ENCODE measurements at regions not wholly inside any gene's neighbourhood (a gene's known extent, or its start where the extent isn't known, plus 50 kb on each side); places are given as distances from the start of the nearest gene placed in this dataset.

- no peaks in the 10 kb centered on the region for H3K27me3 Mint-ChIP-seq
- no peak overlapping the region for H3K27ac Mint-ChIP-seq
- DNase-seq, result no peak
- no peak overlapping the region for H3K4me3 Mint-ChIP-seq
- ChIA-PET CTCF (no interaction called here), POLR2A (no interaction called here)
- H3K4me1 Mint-ChIP-seq (ENCODE audit: low read depth), result no peaks in the 10 kb centered on the region
- no peaks in the 10 kb centered on the region for H3K36me3 Mint-ChIP-seq
- no peaks in the 10 kb centered on the region for H3K9me3 Mint-ChIP-seq
- intact Hi-C loops (cut with micrococcal nuclease), result no loop called here
These were observed 696.5 kb downstream of the EFNA5 start for GRCh38 chr5:106974272-106974671.

GRCh38 chr5:106966686-106967315 lies 703.9 kb downstream of the EFNA5 start:
- POLR2A ChIA-PET, result no interaction called here
- no peaks in the 10 kb centered on the region for H3K27me3 Mint-ChIP-seq
- H3K4me1 Mint-ChIP-seq (ENCODE audit: low read depth), result no peaks in the 10 kb centered on the region
- no peak overlapping the region for H3K4me3 Mint-ChIP-seq
- no peak overlapping the region for H3K27ac Mint-ChIP-seq
- intact Hi-C loops (cut with micrococcal nuclease), result no loop called here
- no peak for DNase-seq
- H3K9me3 Mint-ChIP-seq, result peaks cover 4% of the 10 kb centered on the region
- no peaks in the 10 kb centered on the region for H3K36me3 Mint-ChIP-seq
- CTCF ChIA-PET, result no interaction called here

GRCh38 chr5:106964132-106964531 lies 706.6 kb downstream of the EFNA5 start:
- Mint-ChIP-seq H3K27ac (no peak overlapping the region), H3K4me1 (ENCODE audit: low read depth) (no peaks in the 10 kb centered on the region), H3K4me3 (no peak overlapping the region), H3K27me3 (no peaks in the 10 kb centered on the region), H3K9me3 (peaks cover 4% of the 10 kb centered on the region), H3K36me3 (no peaks in the 10 kb centered on the region)
- DNase-seq, result no peak
- intact Hi-C loops (cut with micrococcal nuclease), result no loop called here
- CTCF ChIA-PET, result interaction anchor here (0.6 kb wide), 1 partner anchor 606 kb away, joined by 7 read pairs; no protein-coding TSS in a partner anchor
- POLR2A ChIA-PET, result no interaction called here

DNA sequence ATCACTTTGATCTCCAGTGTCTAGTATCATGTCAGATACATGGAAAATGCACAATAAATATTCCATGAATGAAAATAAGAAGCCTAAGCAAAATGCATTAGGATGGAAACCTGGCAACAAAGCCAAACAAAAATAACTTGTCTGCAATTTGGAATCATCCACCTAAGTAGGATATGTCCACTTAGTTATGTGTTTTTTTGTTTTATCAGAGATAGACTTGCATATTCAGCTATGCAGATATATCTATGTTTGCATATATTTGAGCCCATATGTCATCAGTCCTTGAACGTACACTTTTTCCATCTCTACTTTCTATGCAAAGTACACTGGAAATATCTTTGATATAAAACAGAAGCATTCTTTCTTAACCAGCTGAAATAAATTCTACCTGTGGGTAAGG lies 707.1 kb downstream of the EFNA5 start:
- no peak overlapping the region for H3K4me3 Mint-ChIP-seq
- no peaks in the 10 kb centered on the region for H3K36me3 Mint-ChIP-seq
- ChIA-PET POLR2A (no interaction called here), CTCF (no interaction called here)
- no peaks in the 10 kb centered on the region for H3K4me1 Mint-ChIP-seq (ENCODE audit: low read depth)
- DNase-seq, result no peak
- no peak overlapping the region for H3K27ac Mint-ChIP-seq
- H3K9me3 Mint-ChIP-seq, result peaks cover 4% of the 10 kb centered on the region
- intact Hi-C loops (cut with micrococcal nuclease), result no loop called here
- no peaks in the 10 kb centered on the region for H3K27me3 Mint-ChIP-seq

DNA sequence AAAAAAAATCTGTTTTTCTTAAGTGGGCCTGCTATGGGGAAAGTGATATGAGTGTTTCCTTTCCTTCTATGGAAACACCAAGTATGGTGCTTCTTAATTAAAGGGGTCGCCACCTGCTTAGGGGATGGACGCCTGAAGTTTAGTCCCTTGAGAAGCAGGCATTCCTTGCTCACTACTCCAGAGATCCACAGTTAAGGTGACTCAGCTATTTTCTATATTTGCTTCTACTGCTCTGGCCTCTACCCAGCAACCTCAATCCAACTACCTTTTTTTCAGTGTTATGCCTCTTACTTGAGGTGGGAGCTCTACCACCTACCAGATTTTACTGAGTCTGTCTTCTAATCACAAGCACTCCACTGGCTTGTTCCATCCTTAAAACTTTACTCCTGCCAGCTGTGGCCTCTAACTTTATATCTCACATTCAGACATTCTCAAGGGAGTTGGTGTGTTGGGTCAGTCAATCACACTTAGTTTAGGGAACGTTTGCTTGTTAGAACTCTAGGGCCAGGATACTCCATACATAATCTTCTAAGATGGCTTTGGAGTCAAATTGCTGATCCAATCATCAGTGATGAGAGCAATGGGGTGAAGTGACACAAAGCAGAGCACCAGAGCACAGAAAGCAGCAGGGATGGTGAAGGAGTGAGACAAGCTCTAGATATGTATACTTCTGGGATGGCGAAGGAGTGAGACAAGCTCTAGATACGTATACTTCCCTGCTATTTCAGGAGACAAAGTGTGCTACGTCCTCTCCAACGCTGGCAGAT lies 708.1 kb downstream of the EFNA5 start:
- Mint-ChIP-seq H3K4me3 (no peak overlapping the region), H3K9me3 (peaks cover 4% of the 10 kb centered on the region), H3K4me1 (ENCODE audit: low read depth) (no peaks in the 10 kb centered on the region), H3K36me3 (no peaks in the 10 kb centered on the region), H3K27ac (no peak overlapping the region), H3K27me3 (no peaks in the 10 kb centered on the region)
- DNase-seq, result no peak
- intact Hi-C loops (cut with micrococcal nuclease), result no loop called here
- ChIA-PET POLR2A (no interaction called here), CTCF (no interaction called here)

DNA sequence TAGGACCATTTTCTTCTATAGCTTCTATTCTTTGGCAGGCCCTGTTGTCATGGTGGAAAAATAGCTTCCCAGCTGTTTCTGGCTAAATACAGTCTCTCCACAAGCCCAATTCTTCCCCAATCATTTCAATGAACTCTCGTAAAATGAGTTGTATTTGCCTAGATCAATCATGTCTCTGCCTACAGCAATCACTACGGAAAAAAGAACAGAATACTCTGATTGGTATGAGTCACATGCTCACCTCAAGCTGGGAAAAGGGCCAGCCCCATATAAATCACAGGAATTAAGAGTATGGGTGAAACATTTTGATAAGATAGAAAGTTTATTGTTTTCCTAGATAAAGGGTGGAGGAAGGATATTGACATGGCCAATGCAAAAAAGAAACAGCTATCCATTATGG lies 711.4 kb downstream of the EFNA5 start:
- no peak for DNase-seq
- Mint-ChIP-seq H3K27me3 (no peaks in the 10 kb centered on the region), H3K4me1 (ENCODE audit: low read depth) (no peaks in the 10 kb centered on the region), H3K4me3 (no peak overlapping the region), H3K9me3 (peaks cover 2% of the 10 kb centered on the region), H3K27ac (no peak overlapping the region), H3K36me3 (no peaks in the 10 kb centered on the region)
- ChIA-PET POLR2A (no interaction called here), CTCF (no interaction called here)
- intact Hi-C loops (cut with micrococcal nuclease), result no loop called here

DNA sequence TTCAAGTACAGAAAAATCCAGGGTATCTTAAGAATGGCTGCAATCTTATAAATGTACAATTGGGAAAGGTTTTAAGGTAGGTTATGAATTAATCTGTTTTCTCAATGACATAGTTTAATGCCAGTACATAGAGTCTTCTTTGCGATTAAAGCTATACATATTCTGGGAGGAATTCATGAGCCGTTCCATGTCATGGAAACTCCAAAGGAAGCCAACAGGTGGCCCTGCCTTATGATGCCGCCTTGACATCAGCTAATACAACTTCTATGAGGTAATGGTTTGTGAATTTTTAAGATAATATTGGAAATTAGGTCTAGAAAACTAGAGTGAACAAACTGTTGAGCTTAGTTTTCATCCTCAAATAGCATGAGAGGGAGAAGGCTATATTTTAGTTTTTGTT lies 713.4 kb downstream of the EFNA5 start:
- no peak for DNase-seq
- intact Hi-C loops (cut with micrococcal nuclease), result no loop called here
- H3K4me1 Mint-ChIP-seq (ENCODE audit: low read depth), result no peaks in the 10 kb centered on the region
- H3K9me3 Mint-ChIP-seq, result peaks cover 2% of the 10 kb centered on the region
- CTCF ChIA-PET, result no interaction called here
- H3K27me3 Mint-ChIP-seq, result no peaks in the 10 kb centered on the region
- no peaks in the 10 kb centered on the region for H3K36me3 Mint-ChIP-seq
- H3K27ac Mint-ChIP-seq, result no peak overlapping the region
- POLR2A ChIA-PET, result no interaction called here
- H3K4me3 Mint-ChIP-seq, result no peak overlapping the region

DNA sequence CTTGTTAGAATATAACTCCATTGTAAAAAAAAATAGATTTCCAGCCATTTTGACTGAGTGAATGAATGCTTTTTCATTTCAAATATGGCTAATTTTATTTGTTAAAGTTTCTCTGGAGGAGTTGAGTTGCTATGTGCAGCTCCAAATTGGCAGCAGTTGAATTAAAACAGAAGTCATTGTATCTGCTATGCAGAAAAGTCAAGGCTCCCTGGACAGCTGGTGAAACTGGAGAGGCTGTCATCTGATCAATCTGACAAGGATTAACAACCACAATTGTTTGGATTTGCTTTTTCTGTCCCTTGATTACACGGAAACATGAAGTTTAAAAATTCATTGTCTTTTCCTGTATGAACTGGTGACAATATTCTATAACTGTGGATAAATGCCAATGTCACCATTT lies 713.9 kb downstream of the EFNA5 start:
- CTCF ChIA-PET, result no interaction called here
- H3K27me3 Mint-ChIP-seq, result no peaks in the 10 kb centered on the region
- POLR2A ChIA-PET, result no interaction called here
- H3K4me1 Mint-ChIP-seq (ENCODE audit: low read depth), result no peaks in the 10 kb centered on the region
- intact Hi-C loops (cut with micrococcal nuclease), result no loop called here
- peaks cover under 1% of the 10 kb centered on the region for H3K9me3 Mint-ChIP-seq
- no peak overlapping the region for H3K27ac Mint-ChIP-seq
- DNase-seq, result no peak
- H3K36me3 Mint-ChIP-seq, result no peaks in the 10 kb centered on the region
- H3K4me3 Mint-ChIP-seq, result no peak overlapping the region

GRCh38 chr5:106956187-106956586 lies 714.5 kb downstream of the EFNA5 start:
- intact Hi-C loops (cut with micrococcal nuclease), result no loop called here
- Mint-ChIP-seq H3K36me3 (no peaks in the 10 kb centered on the region), H3K4me3 (no peak overlapping the region), H3K4me1 (ENCODE audit: low read depth) (no peaks in the 10 kb centered on the region), H3K27ac (no peak overlapping the region), H3K9me3 (no peaks in the 10 kb centered on the region), H3K27me3 (no peaks in the 10 kb centered on the region)
- POLR2A ChIA-PET, result no interaction called here
- CTCF ChIA-PET, result no interaction called here
- DNase-seq, result no peak

- POLR2A ChIA-PET, result no interaction called here
- H3K9me3 Mint-ChIP-seq, result peaks cover 8% of the 10 kb centered on the region
- no peak for DNase-seq
- no peaks in the 10 kb centered on the region for H3K27me3 Mint-ChIP-seq
- CTCF ChIA-PET, result no interaction called here
- H3K36me3 Mint-ChIP-seq, result no peaks in the 10 kb centered on the region
- H3K4me1 Mint-ChIP-seq (ENCODE audit: low read depth), result no peaks in the 10 kb centered on the region
- intact Hi-C loops (cut with micrococcal nuclease), result no loop called here
- no peak overlapping the region for H3K27ac Mint-ChIP-seq
- H3K4me3 Mint-ChIP-seq, result no peak overlapping the region
These were observed 729.8 kb downstream of the EFNA5 start for GRCh38 chr5:106940986-106941385.

DNA sequence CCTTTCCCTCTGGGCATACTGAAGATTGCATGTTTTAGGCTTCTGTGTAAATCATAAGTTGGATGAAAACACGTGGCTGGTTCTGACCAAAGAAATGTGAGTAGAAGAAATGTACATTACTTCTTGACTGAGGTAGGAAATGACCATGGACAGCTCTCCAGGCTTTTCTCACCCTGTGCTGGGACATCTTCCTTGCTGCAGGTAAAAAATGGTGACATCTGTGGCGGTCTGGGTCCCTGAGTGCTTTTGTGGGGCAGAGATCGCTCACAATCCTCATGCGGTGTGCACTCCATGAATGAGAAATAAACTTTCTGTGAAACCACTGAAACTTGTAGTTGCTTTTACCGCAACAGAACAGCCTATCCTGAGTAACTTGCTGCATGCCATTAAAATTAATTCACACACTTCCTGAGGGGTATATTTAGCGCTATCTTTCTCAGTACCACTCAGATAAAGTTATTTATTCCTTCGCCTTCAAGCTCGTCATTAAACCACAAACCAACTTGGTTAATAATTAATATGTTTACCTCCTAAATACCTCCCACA lies 730.4 kb downstream of the EFNA5 start:
- no peak for DNase-seq
- H3K36me3 Mint-ChIP-seq, result no peaks in the 10 kb centered on the region
- intact Hi-C loops (cut with micrococcal nuclease), result no loop called here
- H3K4me1 Mint-ChIP-seq (ENCODE audit: low read depth), result no peaks in the 10 kb centered on the region
- POLR2A ChIA-PET, result no interaction called here
- no peak overlapping the region for H3K27ac Mint-ChIP-seq
- peaks cover 8% of the 10 kb centered on the region for H3K9me3 Mint-ChIP-seq
- CTCF ChIA-PET, result no interaction called here
- H3K27me3 Mint-ChIP-seq, result no peaks in the 10 kb centered on the region
- no peak overlapping the region for H3K4me3 Mint-ChIP-seq

DNA sequence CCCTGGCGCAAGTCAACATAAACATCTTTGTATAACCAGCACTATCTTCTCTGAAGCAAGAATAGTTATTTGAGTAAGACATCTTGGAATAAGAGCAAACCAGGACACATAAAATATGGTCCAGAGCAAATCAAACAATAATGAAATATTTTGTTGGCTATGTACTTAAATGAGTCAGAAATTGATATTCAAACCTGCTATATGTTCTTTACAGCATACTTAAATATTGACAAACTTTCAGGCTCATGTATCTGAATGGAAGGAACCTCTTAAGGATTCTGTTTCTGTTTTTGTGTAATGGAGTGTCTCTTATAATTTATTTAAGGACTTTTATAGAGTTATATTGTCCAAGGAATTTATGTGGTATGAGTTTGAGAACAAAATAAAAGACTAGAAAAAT lies 747.3 kb downstream of the EFNA5 start:
- CTCF ChIA-PET, result no interaction called here
- H3K27me3 Mint-ChIP-seq, result no peaks in the 10 kb centered on the region
- POLR2A ChIA-PET, result no interaction called here
- H3K4me1 Mint-ChIP-seq (ENCODE audit: low read depth), result no peaks in the 10 kb centered on the region
- H3K4me3 Mint-ChIP-seq, result no peak overlapping the region
- no peaks in the 10 kb centered on the region for H3K36me3 Mint-ChIP-seq
- DNase-seq, result no peak
- intact Hi-C loops (cut with micrococcal nuclease), result no loop called here
- no peak overlapping the region for H3K27ac Mint-ChIP-seq
- H3K9me3 Mint-ChIP-seq, result no peaks in the 10 kb centered on the region

GRCh38 chr5:106921567-106921966 lies 749.2 kb downstream of the EFNA5 start:
- DNase-seq, result no peak
- no peaks in the 10 kb centered on the region for H3K27me3 Mint-ChIP-seq
- H3K4me3 Mint-ChIP-seq, result no peak overlapping the region
- H3K36me3 Mint-ChIP-seq, result no peaks in the 10 kb centered on the region
- ChIA-PET POLR2A (no interaction called here), CTCF (no interaction called here)
- no peak overlapping the region for H3K27ac Mint-ChIP-seq
- no peaks in the 10 kb centered on the region for H3K4me1 Mint-ChIP-seq (ENCODE audit: low read depth)
- no peaks in the 10 kb centered on the region for H3K9me3 Mint-ChIP-seq
- intact Hi-C loops (cut with micrococcal nuclease), result no loop called here

Measured in activated CD4-positive, alpha-beta memory T cell treated with anti-CD3 and anti-CD28 coated beads for 36 hours (primary cell).